ENCODE measurements at regions not wholly inside any gene's neighbourhood (a gene's known extent, or its start where the extent isn't known, plus 50 kb on each side); places are given as distances from the start of the nearest gene placed in this dataset.

DNA sequence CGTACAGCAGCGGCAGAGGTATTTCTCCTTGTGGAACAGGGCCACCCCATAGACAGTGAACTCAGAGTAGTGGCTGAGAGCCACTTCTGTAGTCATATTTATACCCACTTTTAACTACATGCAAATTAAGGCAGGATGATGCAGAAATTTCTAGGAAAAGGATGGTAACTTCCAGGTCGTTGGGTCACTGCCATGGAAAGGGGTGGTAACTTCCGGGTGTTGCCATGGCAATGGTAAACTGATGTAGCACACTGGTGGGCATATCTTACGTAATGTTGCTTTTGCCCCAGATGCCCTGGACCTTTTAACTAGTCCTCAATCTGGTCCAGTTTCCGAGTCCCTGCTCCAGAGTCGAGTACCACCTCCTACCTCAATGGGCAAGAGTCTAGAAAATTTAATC is 154.8 kb upstream of the AGA start:
- no peak overlapping the region for H3K4me3 Mint-ChIP-seq (ENCODE audit: unreplicated experiment)
- no peak for DNase-seq (ENCODE audit: low spot score)
- H3K27ac Mint-ChIP-seq (ENCODE audit: unreplicated experiment) = no peak overlapping the region
- peaks cover 1% of the 10 kb centered on the region for H3K27me3 Mint-ChIP-seq (ENCODE audit: unreplicated experiment)
- H3K4me1 Mint-ChIP-seq (ENCODE audit: unreplicated experiment) = no peaks in the 10 kb centered on the region
- no peaks in the 10 kb centered on the region for H3K36me3 Mint-ChIP-seq (ENCODE audit: low read depth, unreplicated experiment)
- TF ChIP-seq CTCF (IDR thresholded peaks at IDR 0.05; ENCODE audit: unreplicated experiment) = no peak
- no peaks in the 10 kb centered on the region for H3K9me3 Mint-ChIP-seq (ENCODE audit: unreplicated experiment)

- no peaks in the 10 kb centered on the region for H3K9me3 Mint-ChIP-seq (ENCODE audit: unreplicated experiment)
- H3K27ac Mint-ChIP-seq (ENCODE audit: unreplicated experiment) = no peak overlapping the region
- no peak for DNase-seq (ENCODE audit: low spot score)
- no peak overlapping the region for H3K4me3 Mint-ChIP-seq (ENCODE audit: unreplicated experiment)
- TF ChIP-seq CTCF (IDR thresholded peaks at IDR 0.05; ENCODE audit: unreplicated experiment) = no peak
- H3K4me1 Mint-ChIP-seq (ENCODE audit: unreplicated experiment) = no peaks in the 10 kb centered on the region
- H3K36me3 Mint-ChIP-seq (ENCODE audit: low read depth, unreplicated experiment) = peaks cover 6% of the 10 kb centered on the region
- no peaks in the 10 kb centered on the region for H3K27me3 Mint-ChIP-seq (ENCODE audit: unreplicated experiment)
These were observed 163.0 kb upstream of the AGA start for GRCh38 chr4:177605252-177605651.

GRCh38 chr4:177607111-177607573 is 164.9 kb upstream of the AGA start:
- Mint-ChIP-seq H3K27me3 (ENCODE audit: unreplicated experiment) (no peaks in the 10 kb centered on the region), H3K9me3 (ENCODE audit: unreplicated experiment) (no peaks in the 10 kb centered on the region), H3K36me3 (ENCODE audit: low read depth, unreplicated experiment) (peaks cover 6% of the 10 kb centered on the region), H3K4me3 (ENCODE audit: unreplicated experiment) (no peak overlapping the region), H3K4me1 (ENCODE audit: unreplicated experiment) (no peaks in the 10 kb centered on the region), H3K27ac (ENCODE audit: unreplicated experiment) (no peak overlapping the region)
- no peak for DNase-seq (ENCODE audit: low spot score)
- TF ChIP-seq CTCF (IDR thresholded peaks at IDR 0.05; ENCODE audit: unreplicated experiment) = no peak

GRCh38 chr4:177611974-177612664 is 169.9 kb upstream of the AGA start:
- H3K36me3 Mint-ChIP-seq (ENCODE audit: low read depth, unreplicated experiment) = peaks cover 3% of the 10 kb centered on the region
- no peaks in the 10 kb centered on the region for H3K9me3 Mint-ChIP-seq (ENCODE audit: unreplicated experiment)
- H3K4me1 Mint-ChIP-seq (ENCODE audit: unreplicated experiment) = no peaks in the 10 kb centered on the region
- H3K4me3 Mint-ChIP-seq (ENCODE audit: unreplicated experiment) = no peak overlapping the region
- no peaks in the 10 kb centered on the region for H3K27me3 Mint-ChIP-seq (ENCODE audit: unreplicated experiment)
- no peak for DNase-seq (ENCODE audit: low spot score)
- no peak overlapping the region for H3K27ac Mint-ChIP-seq (ENCODE audit: unreplicated experiment)
- no peak for TF ChIP-seq CTCF (IDR thresholded peaks at IDR 0.05; ENCODE audit: unreplicated experiment)

GRCh38 chr4:177612684-177613083 is 170.4 kb upstream of the AGA start:
- H3K27me3 Mint-ChIP-seq (ENCODE audit: unreplicated experiment) = no peaks in the 10 kb centered on the region
- TF ChIP-seq CTCF (IDR thresholded peaks at IDR 0.05; ENCODE audit: unreplicated experiment) = no peak
- no peak for DNase-seq (ENCODE audit: low spot score)
- no peaks in the 10 kb centered on the region for H3K9me3 Mint-ChIP-seq (ENCODE audit: unreplicated experiment)
- H3K4me3 Mint-ChIP-seq (ENCODE audit: unreplicated experiment) = no peak overlapping the region
- H3K27ac Mint-ChIP-seq (ENCODE audit: unreplicated experiment) = no peak overlapping the region
- H3K36me3 Mint-ChIP-seq (ENCODE audit: low read depth, unreplicated experiment) = peaks cover under 1% of the 10 kb centered on the region
- no peaks in the 10 kb centered on the region for H3K4me1 Mint-ChIP-seq (ENCODE audit: unreplicated experiment)

Data from endothelial cell (in vitro differentiated cells).